Breast epithelium (tissue), 3 donors: ENCODE measurements at regions not wholly inside any gene's neighbourhood (a gene's known extent, or its start where the extent isn't known, plus 50 kb on each side); places are given as distances from the start of the nearest gene placed in this dataset.

Experiments used
- CTCF ChIP-seq, 3 donors: fragments of 450-650 bp; IDR thresholded peaks; one replicate each; pipeline ENCODE4 v1.5.1; 2016 to 2017; ENCODE audit warnings: antibody characterized with exemption in 3 of 3, mild to moderate bottlenecking in 3 of 3, moderate library complexity in 3 of 3
- POLR2A ChIP-seq: fragments of 450-650 bp; IDR thresholded peaks from one replicate; pipeline ENCODE4 v1.6.1; 2016; ENCODE audit warnings: antibody characterized with exemption, mild to moderate bottlenecking, moderate library complexity
- POLR2AphosphoS5 ChIP-seq, 3 donors: sonication (generic); formaldehyde crosslinking; IDR thresholded peaks; one replicate each; pipeline ENCODE4 v1.6.1; 2017; ENCODE audit warnings: antibody characterized with exemption in 3 of 3

- TF ChIP-seq CTCF (IDR thresholded peaks at IDR 0.05) (no peak), POLR2AphosphoS5 (IDR thresholded peaks at IDR 0.05) (no peak), POLR2A (no peak)
Observed at GRCh38 chr22:48894804-48895250, 932.8 kb downstream of the BRD1 start.
